Peyer's patch (tissue), 4 donors: ENCODE measurements at regions not wholly inside any gene's neighbourhood (a gene's known extent, or its start where the extent isn't known, plus 50 kb on each side); places are given as distances from the start of the nearest gene placed in this dataset.

ENCODE experiments used
- DNase-seq, 3 donors: peaks; one replicate each; pipeline ENCODE4 v3.0.0-alpha.2; 2017 to 2019
- H3K27ac ChIP-seq, 4 donors: fragments of 200-600 bp; sonication (generic); one replicate each; pipeline ENCODE4 v1.5.1; 2016 to 2019
- H3K27me3 ChIP-seq, 2 donors: fragments of 200-600 bp; sonication (generic); one replicate each; pipeline ENCODE4 v1.5.1; 2019
- H3K36me3 ChIP-seq, 3 donors: fragments of 200-600 bp; sonication (generic); one replicate each; pipeline ENCODE4 v1.5.1; 2016 to 2019
- H3K4me1 ChIP-seq, 4 donors: fragments of 200-600 bp; sonication (generic); one replicate each; pipeline ENCODE4 v1.5.1; 2016 to 2019
- H3K4me3 ChIP-seq, 4 donors: fragments of 200-600 bp; sonication (generic); 1 replicate in 3 of 4; 2 replicates in 1 of 4; pipeline ENCODE4 v1.5.1; 2016 to 2019; ENCODE audit warnings: mild to moderate bottlenecking in 1 of 4
- H3K9me3 ChIP-seq, 4 donors: fragments of 200-600 bp; sonication (generic); one replicate each; pipeline ENCODE4 v1.5.1; 2016 to 2019; ENCODE audit warnings: mild to moderate bottlenecking in 1 of 4
- POLR2A ChIP-seq, 2 donors: fragments of 450-650 bp; IDR thresholded peaks; one replicate each; pipeline ENCODE4 v1.5.1; 2017; ENCODE audit warnings: antibody characterized with exemption in 2 of 2, mild to moderate bottlenecking in 2 of 2, moderate library complexity in 2 of 2
- TF ChIP-seq, protein P1 (sequence below), 6 experiments: fragments of 450-650 bp in 4 of 6; fragments of 200-600 bp in 2 of 6; sonication (generic) in 1 of 6; IDR thresholded peaks; one replicate each; pipeline ENCODE4 v1.5.1; 2017 to 2019; ENCODE audit warnings: antibody characterized with exemption in 6 of 6, mild to moderate bottlenecking in 3 of 6, moderate library complexity in 1 of 6

DNA sequence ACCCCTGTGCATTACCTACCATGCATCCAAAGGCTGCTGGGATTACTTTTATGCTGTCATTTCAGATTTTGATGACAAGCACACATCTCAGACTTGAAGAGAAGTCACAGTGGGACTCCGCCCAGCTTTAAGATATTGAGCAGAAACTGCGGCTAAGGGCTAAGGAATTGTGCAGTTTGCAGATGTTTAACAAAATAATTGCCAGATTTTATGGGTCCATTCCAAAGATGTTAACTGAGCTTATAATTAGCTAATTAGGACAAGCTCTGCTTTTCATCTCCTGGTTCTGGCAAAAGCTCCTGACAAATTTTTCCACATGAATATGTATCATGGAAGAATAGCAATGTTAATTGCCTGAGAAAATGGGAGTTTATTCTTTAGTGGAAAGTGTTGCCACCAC, 344.4 kb upstream of the ATXN7L3B start:
- no peak overlapping the region for H3K27ac ChIP-seq
- H3K4me3 ChIP-seq, result no peak overlapping the region
- H3K27me3 ChIP-seq, result no peaks in the 10 kb centered on the region
- H3K9me3 ChIP-seq, result no peaks in the 10 kb centered on the region
- DNase-seq, result no peak
- no peaks in the 10 kb centered on the region for H3K36me3 ChIP-seq
- TF ChIP-seq, protein P1, sequence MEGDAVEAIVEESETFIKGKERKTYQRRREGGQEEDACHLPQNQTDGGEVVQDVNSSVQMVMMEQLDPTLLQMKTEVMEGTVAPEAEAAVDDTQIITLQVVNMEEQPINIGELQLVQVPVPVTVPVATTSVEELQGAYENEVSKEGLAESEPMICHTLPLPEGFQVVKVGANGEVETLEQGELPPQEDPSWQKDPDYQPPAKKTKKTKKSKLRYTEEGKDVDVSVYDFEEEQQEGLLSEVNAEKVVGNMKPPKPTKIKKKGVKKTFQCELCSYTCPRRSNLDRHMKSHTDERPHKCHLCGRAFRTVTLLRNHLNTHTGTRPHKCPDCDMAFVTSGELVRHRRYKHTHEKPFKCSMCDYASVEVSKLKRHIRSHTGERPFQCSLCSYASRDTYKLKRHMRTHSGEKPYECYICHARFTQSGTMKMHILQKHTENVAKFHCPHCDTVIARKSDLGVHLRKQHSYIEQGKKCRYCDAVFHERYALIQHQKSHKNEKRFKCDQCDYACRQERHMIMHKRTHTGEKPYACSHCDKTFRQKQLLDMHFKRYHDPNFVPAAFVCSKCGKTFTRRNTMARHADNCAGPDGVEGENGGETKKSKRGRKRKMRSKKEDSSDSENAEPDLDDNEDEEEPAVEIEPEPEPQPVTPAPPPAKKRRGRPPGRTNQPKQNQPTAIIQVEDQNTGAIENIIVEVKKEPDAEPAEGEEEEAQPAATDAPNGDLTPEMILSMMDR (IDR thresholded peaks at IDR 0.05), result no peak
- TF ChIP-seq POLR2A (IDR thresholded peaks at IDR 0.05), result no peak
- H3K4me1 ChIP-seq, result no peaks in the 10 kb centered on the region

DNA sequence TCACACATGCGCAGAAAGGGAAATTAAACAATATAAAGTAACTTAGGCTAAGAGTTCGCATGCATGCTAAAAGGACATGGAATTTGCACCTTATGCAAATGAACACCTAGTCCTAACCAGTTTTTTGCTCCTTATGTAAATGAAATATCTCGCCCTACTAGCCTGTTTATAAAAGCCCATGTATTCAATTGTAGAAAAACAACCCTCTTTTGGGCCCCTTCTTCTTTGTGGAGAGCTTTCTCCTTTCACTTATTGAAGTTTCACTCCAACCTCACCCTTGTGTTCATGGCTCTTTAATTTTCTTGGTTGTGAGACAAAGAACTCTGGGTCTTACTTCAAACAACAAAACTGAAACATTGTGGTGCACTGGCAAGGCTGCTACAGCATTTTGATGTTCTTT, 333.4 kb upstream of the ATXN7L3B start:
- no peaks in the 10 kb centered on the region for H3K4me1 ChIP-seq
- H3K4me3 ChIP-seq, result no peak overlapping the region
- TF ChIP-seq, protein P1 (IDR thresholded peaks at IDR 0.05), result no peak
- no peak for TF ChIP-seq POLR2A (IDR thresholded peaks at IDR 0.05)
- H3K9me3 ChIP-seq, result no peaks in the 10 kb centered on the region
- no peaks in the 10 kb centered on the region for H3K27me3 ChIP-seq
- DNase-seq, result no peak
- H3K27ac ChIP-seq, result no peak overlapping the region
- H3K36me3 ChIP-seq, result no peaks in the 10 kb centered on the region

DNA sequence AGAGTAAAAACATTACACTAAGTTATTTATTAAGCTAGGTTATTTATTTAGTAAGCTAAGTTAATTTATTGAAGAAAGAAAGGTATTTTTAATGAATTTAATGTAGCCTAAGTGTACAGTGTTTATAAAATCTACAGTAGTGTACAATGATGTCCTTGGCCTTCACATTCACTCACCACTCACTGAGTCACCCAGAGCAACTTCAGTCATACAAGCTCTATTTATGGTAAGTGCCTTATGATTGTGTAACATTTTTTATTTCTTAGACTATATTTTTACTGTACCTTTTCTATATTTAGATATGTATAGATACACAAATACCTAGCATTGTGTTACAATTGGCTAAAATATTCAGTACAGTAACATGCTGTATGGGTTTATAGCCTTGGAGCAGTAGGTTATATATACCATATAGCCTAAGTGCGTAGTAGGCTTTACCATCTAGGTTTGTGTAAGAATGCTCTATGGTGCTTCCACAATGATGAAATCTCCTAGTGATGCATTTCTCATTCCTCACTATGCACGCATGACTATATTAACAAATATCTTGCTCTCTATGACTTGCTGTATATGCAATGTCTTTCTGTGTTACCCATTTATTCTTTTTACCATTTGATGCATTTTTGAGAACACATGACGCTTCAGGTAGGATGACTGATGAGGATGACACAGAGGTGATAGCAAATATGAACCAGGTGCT, 309.6 kb upstream of the ATXN7L3B start:
- Histone ChIP-seq H3K9me3 (no peaks in the 10 kb centered on the region), H3K27ac (no peak overlapping the region), H3K4me3 (no peak overlapping the region), H3K36me3 (no peaks in the 10 kb centered on the region), H3K27me3 (no peaks in the 10 kb centered on the region), H3K4me1 (no peaks in the 10 kb centered on the region)
- TF ChIP-seq, protein P1 (IDR thresholded peaks at IDR 0.05), result no peak
- TF ChIP-seq POLR2A (IDR thresholded peaks at IDR 0.05), result no peak
- DNase-seq, result no peak

DNA sequence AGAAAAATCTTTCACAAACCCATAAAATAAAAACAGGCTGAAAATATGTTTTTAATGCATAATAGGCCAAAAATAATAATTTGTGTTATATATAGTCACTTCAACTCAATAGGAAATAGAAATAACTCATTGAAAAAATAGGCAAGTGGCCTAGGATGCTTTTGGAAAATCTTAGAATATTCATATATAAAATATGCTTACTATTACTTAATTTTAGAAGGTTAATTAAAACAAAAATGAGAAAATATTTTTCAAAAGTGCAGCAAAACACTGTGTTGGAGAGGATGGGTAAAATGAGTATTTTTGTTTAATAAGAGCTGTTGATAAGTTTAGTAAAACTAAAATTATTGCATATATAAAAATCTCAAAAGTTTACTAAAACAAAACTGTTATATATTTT, 308.0 kb upstream of the ATXN7L3B start:
- no peak for DNase-seq
- no peaks in the 10 kb centered on the region for H3K27me3 ChIP-seq
- H3K27ac ChIP-seq, result no peak overlapping the region
- H3K9me3 ChIP-seq, result no peaks in the 10 kb centered on the region
- H3K4me1 ChIP-seq, result no peaks in the 10 kb centered on the region
- TF ChIP-seq, protein P1 (IDR thresholded peaks at IDR 0.05), result no peak
- H3K36me3 ChIP-seq, result no peaks in the 10 kb centered on the region
- no peak overlapping the region for H3K4me3 ChIP-seq

DNA sequence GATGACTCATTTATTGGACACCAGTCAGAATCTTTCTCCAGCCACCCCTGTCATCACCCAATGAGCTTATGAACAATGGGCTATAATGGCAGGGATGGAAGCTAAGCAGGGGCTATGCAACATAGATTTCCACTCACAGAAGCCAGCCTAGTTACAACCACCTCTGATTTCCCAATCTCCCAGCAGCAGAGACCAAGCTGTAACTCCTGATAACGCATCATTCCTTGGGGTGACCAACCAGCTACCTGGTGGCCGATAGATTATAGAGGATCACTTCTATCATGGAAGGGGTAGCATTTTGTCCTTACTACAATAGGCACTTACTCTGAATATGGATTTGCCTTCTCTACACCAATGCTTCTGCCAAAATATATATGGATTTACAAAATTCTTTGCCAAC, 302.3 kb upstream of the ATXN7L3B start:
- Histone ChIP-seq H3K27me3 (no peaks in the 10 kb centered on the region), H3K27ac (no peak overlapping the region), H3K9me3 (no peaks in the 10 kb centered on the region), H3K4me3 (no peak overlapping the region), H3K36me3 (no peaks in the 10 kb centered on the region), H3K4me1 (no peaks in the 10 kb centered on the region)
- no peak for DNase-seq
- no peak for TF ChIP-seq POLR2A (IDR thresholded peaks at IDR 0.05)
- TF ChIP-seq, protein P1 (IDR thresholded peaks at IDR 0.05), result no peak

DNA sequence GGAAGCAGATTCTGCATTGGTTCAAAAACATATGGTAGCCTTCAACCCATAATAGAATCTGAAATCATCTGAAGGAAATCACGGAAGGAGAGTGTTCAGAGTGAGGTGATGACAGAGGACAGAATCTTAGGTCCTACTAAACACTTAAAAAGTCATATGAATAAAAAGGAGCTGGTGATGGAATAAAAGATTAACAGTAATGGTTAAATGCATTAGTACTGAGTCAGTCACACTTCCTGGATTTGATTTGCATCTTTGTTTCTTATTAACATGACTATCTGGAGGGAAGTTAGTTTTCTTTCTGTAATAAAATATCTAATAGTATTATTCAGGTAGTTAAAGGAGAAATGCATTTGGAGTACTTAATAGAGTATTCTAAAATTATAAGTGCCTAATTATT, 296.3 kb upstream of the ATXN7L3B start:
- Histone ChIP-seq H3K27ac (no peak overlapping the region), H3K36me3 (no peaks in the 10 kb centered on the region), H3K4me3 (no peak overlapping the region), H3K4me1 (no peaks in the 10 kb centered on the region), H3K9me3 (no peaks in the 10 kb centered on the region), H3K27me3 (no peaks in the 10 kb centered on the region)
- TF ChIP-seq, protein P1 (IDR thresholded peaks at IDR 0.05), result no peak
- no peak for TF ChIP-seq POLR2A (IDR thresholded peaks at IDR 0.05)
- no peak for DNase-seq
